Effector memory CD4-positive, alpha-beta T cell (primary cell): ENCODE measurements at regions not wholly inside any gene's neighbourhood (a gene's known extent, or its start where the extent isn't known, plus 50 kb on each side); places are given as distances from the start of the nearest gene placed in this dataset.
A peak's percentile ranks its signal among the peaks of the same experiment; 100 is the strongest.

ENCODE experiments used
- DNase-seq, 3 donors: peaks; one replicate each; pipeline ENCODE4 v3.0.0-alpha.2; 2020
- H3K27ac ChIP-seq: 2 replicates; pipeline ENCODE4 v1.7.0; 2013; ENCODE audit warnings: mild to moderate bottlenecking, low read length, moderate library complexity; ENCODE audit not compliant: insufficient read depth, poor library complexity, severe bottlenecking
- H3K27me3 ChIP-seq: replicated peaks from 2 replicates; pipeline ENCODE4 v1.7.0; 2013; ENCODE audit warnings: mild to moderate bottlenecking, low read length; ENCODE audit not compliant: insufficient read depth, control insufficient read depth, poor library complexity, severe bottlenecking
- H3K36me3 ChIP-seq: 2 replicates; pipeline ENCODE4 v1.7.0; 2013; ENCODE audit warnings: mild to moderate bottlenecking, low read length, moderate library complexity; ENCODE audit not compliant: control insufficient read depth, insufficient read depth
- H3K4me1 ChIP-seq: 2 replicates; pipeline ENCODE4 v1.7.0; 2013; ENCODE audit warnings: low read length, mild to moderate bottlenecking; ENCODE audit not compliant: control insufficient read depth, insufficient read depth, poor library complexity, severe bottlenecking
- H3K4me3 ChIP-seq: 2 replicates; pipeline ENCODE4 v1.7.0; 2013; ENCODE audit warnings: low read length, low read depth, mild to moderate bottlenecking; ENCODE audit not compliant: insufficient read depth, poor library complexity, severe bottlenecking
- H3K9me3 ChIP-seq: 2 replicates; pipeline ENCODE4 v1.7.0; 2013; ENCODE audit warnings: mild to moderate bottlenecking, low read length, moderate library complexity; ENCODE audit not compliant: control insufficient read depth

GRCh38 chr5:71771191-71771590 lies 52.1 kb downstream of the CARTPT start:
- Histone ChIP-seq H3K36me3 (no peaks in the 10 kb centered on the region), H3K4me1 (no peaks in the 10 kb centered on the region)
- DNase-seq, result no peak

GRCh38 chr5:71778678-71779276 lies 59.7 kb downstream of the CARTPT start:
- H3K9me3 ChIP-seq, result no peaks in the 10 kb centered on the region
- H3K4me1 ChIP-seq, result no peaks in the 10 kb centered on the region
- H3K27me3 ChIP-seq, result no peaks in the 10 kb centered on the region
- H3K36me3 ChIP-seq, result no peaks in the 10 kb centered on the region
- no peak overlapping the region for H3K27ac ChIP-seq
- DNase-seq, result no peak
- no peak overlapping the region for H3K4me3 ChIP-seq

More at GRCh38 chr5:71771191-71771590, 52.1 kb downstream of the CARTPT start:
- no peaks in the 10 kb centered on the region for H3K9me3 ChIP-seq
- H3K27me3 ChIP-seq, result no peaks in the 10 kb centered on the region
- no peak overlapping the region for H3K27ac ChIP-seq
- H3K4me3 ChIP-seq, result no peak overlapping the region

- Histone ChIP-seq H3K27me3 (no peaks in the 10 kb centered on the region), H3K4me1 (no peaks in the 10 kb centered on the region), H3K9me3 (no peaks in the 10 kb centered on the region), H3K27ac (no peak overlapping the region), H3K36me3 (no peaks in the 10 kb centered on the region), H3K4me3 (no peak overlapping the region)
- DNase-seq, result no peak
Measured at GRCh38 chr5:71780597-71780996, 61.5 kb downstream of the CARTPT start.

GRCh38 chr5:71782393-71782770 lies 63.3 kb downstream of the CARTPT start:
- no peak overlapping the region for H3K4me3 ChIP-seq
- H3K27me3 ChIP-seq, result no peaks in the 10 kb centered on the region
- H3K9me3 ChIP-seq, result no peaks in the 10 kb centered on the region
- H3K27ac ChIP-seq, result no peak overlapping the region
- H3K36me3 ChIP-seq, result no peaks in the 10 kb centered on the region
- no peak for DNase-seq
- no peaks in the 10 kb centered on the region for H3K4me1 ChIP-seq

- Histone ChIP-seq H3K4me1 (no peaks in the 10 kb centered on the region), H3K27ac (no peak overlapping the region), H3K36me3 (no peaks in the 10 kb centered on the region), H3K4me3 (peak overlapping the region; percentile 6), H3K9me3 (no peaks in the 10 kb centered on the region), H3K27me3 (no peaks in the 10 kb centered on the region)
- DNase-seq, result no peak
Measured at GRCh38 chr5:71782771-71783770, 64.0 kb downstream of the CARTPT start.

GRCh38 chr5:71783891-71784290 lies 64.8 kb downstream of the CARTPT start:
- H3K4me1 ChIP-seq, result no peaks in the 10 kb centered on the region
- DNase-seq, result no peak
- no peaks in the 10 kb centered on the region for H3K27me3 ChIP-seq
- no peak overlapping the region for H3K4me3 ChIP-seq
- H3K9me3 ChIP-seq, result no peaks in the 10 kb centered on the region
- H3K27ac ChIP-seq, result no peak overlapping the region
- no peaks in the 10 kb centered on the region for H3K36me3 ChIP-seq

GRCh38 chr5:71786337-71787055 lies 67.4 kb downstream of the CARTPT start:
- no peak overlapping the region for H3K4me3 ChIP-seq
- no peaks in the 10 kb centered on the region for H3K27me3 ChIP-seq
- no peak overlapping the region for H3K27ac ChIP-seq
- no peaks in the 10 kb centered on the region for H3K36me3 ChIP-seq
- no peak for DNase-seq
- no peaks in the 10 kb centered on the region for H3K9me3 ChIP-seq
- no peaks in the 10 kb centered on the region for H3K4me1 ChIP-seq

- H3K27ac ChIP-seq, result no peak overlapping the region
- no peaks in the 10 kb centered on the region for H3K27me3 ChIP-seq
- DNase-seq, result no peak
- no peaks in the 10 kb centered on the region for H3K4me1 ChIP-seq
- H3K36me3 ChIP-seq, result no peaks in the 10 kb centered on the region
- H3K9me3 ChIP-seq, result no peaks in the 10 kb centered on the region
- no peak overlapping the region for H3K4me3 ChIP-seq
Measured at GRCh38 chr5:71788794-71789193, 69.7 kb downstream of the CARTPT start.

GRCh38 chr5:71789746-71790145 lies 70.7 kb downstream of the CARTPT start:
- Histone ChIP-seq H3K4me3 (no peak overlapping the region), H3K36me3 (no peaks in the 10 kb centered on the region), H3K27ac (no peak overlapping the region), H3K27me3 (no peaks in the 10 kb centered on the region), H3K4me1 (no peaks in the 10 kb centered on the region), H3K9me3 (no peaks in the 10 kb centered on the region)
- no peak for DNase-seq

GRCh38 chr5:71790433-71790832 lies 71.4 kb downstream of the CARTPT start:
- Histone ChIP-seq H3K4me3 (no peak overlapping the region), H3K27ac (no peak overlapping the region), H3K36me3 (no peaks in the 10 kb centered on the region), H3K27me3 (no peaks in the 10 kb centered on the region), H3K4me1 (no peaks in the 10 kb centered on the region), H3K9me3 (no peaks in the 10 kb centered on the region)
- DNase-seq, result no peak
